ENCODE measurements at regions not wholly inside any gene's neighbourhood (a gene's known extent, or its start where the extent isn't known, plus 50 kb on each side); places are given as distances from the start of the nearest gene placed in this dataset.

- TF ChIP-seq GATA3 (IDR thresholded peaks at IDR 0.05; ENCODE audit: low read depth, low read length) (no peak), GATA2 (IDR thresholded peaks at IDR 0.05; ENCODE audit: low read depth, low read length) (no peak)
Observed at GRCh38 chr3:109995377-109995776, 658.0 kb upstream of the DPPA4 start.

GRCh38 chr3:110006913-110007312 is 669.6 kb upstream of the DPPA4 start:
- TF ChIP-seq GATA2 (IDR thresholded peaks at IDR 0.05; ENCODE audit: low read depth, low read length) = no peak
- no peak for TF ChIP-seq GATA3 (IDR thresholded peaks at IDR 0.05; ENCODE audit: low read depth, low read length)

- TF ChIP-seq GATA2 (IDR thresholded peaks at IDR 0.05; ENCODE audit: low read depth, low read length) (no peak), GATA3 (IDR thresholded peaks at IDR 0.05; ENCODE audit: low read depth, low read length) (no peak)
Observed at GRCh38 chr3:110015231-110015963, 678.1 kb upstream of the DPPA4 start.

- TF ChIP-seq GATA2 (IDR thresholded peaks at IDR 0.05; ENCODE audit: low read depth, low read length) (no peak), GATA3 (IDR thresholded peaks at IDR 0.05; ENCODE audit: low read depth, low read length) (no peak)
Observed at GRCh38 chr3:110016235-110016815, 679.0 kb upstream of the DPPA4 start.

GRCh38 chr3:110017304-110017703 is 680.0 kb upstream of the DPPA4 start:
- TF ChIP-seq GATA2 (IDR thresholded peaks at IDR 0.05; ENCODE audit: low read depth, low read length) = no peak
- TF ChIP-seq GATA3 (IDR thresholded peaks at IDR 0.05; ENCODE audit: low read depth, low read length) = no peak

- no peak for TF ChIP-seq GATA2 (IDR thresholded peaks at IDR 0.05; ENCODE audit: low read depth, low read length)
- no peak for TF ChIP-seq GATA3 (IDR thresholded peaks at IDR 0.05; ENCODE audit: low read depth, low read length)
Observed at GRCh38 chr3:110021659-110022058, 684.3 kb upstream of the DPPA4 start.

GRCh38 chr3:110026421-110026820 is 689.1 kb upstream of the DPPA4 start:
- TF ChIP-seq GATA3 (IDR thresholded peaks at IDR 0.05; ENCODE audit: low read depth, low read length) (no peak), GATA2 (IDR thresholded peaks at IDR 0.05; ENCODE audit: low read depth, low read length) (no peak)

- TF ChIP-seq GATA2 (IDR thresholded peaks at IDR 0.05; ENCODE audit: low read depth, low read length) (no peak), GATA3 (IDR thresholded peaks at IDR 0.05; ENCODE audit: low read depth, low read length) (no peak)
Observed at GRCh38 chr3:110027446-110028080, 690.2 kb upstream of the DPPA4 start.

GRCh38 chr3:110031975-110032374 is 694.6 kb upstream of the DPPA4 start:
- TF ChIP-seq GATA3 (IDR thresholded peaks at IDR 0.05; ENCODE audit: low read depth, low read length) = no peak
- no peak for TF ChIP-seq GATA2 (IDR thresholded peaks at IDR 0.05; ENCODE audit: low read depth, low read length)

- TF ChIP-seq GATA2 (IDR thresholded peaks at IDR 0.05; ENCODE audit: low read depth, low read length) = no peak
- TF ChIP-seq GATA3 (IDR thresholded peaks at IDR 0.05; ENCODE audit: low read depth, low read length) = no peak
Observed at GRCh38 chr3:110059431-110059830, 722.1 kb upstream of the DPPA4 start.

GRCh38 chr3:110062716-110063115 is 725.4 kb upstream of the DPPA4 start:
- no peak for TF ChIP-seq GATA2 (IDR thresholded peaks at IDR 0.05; ENCODE audit: low read depth, low read length)
- TF ChIP-seq GATA3 (IDR thresholded peaks at IDR 0.05; ENCODE audit: low read depth, low read length) = no peak

- no peak for TF ChIP-seq GATA2 (IDR thresholded peaks at IDR 0.05; ENCODE audit: low read depth, low read length)
- TF ChIP-seq GATA3 (IDR thresholded peaks at IDR 0.05; ENCODE audit: low read depth, low read length) = no peak
Observed at GRCh38 chr3:110063178-110063577, 725.8 kb upstream of the DPPA4 start.

- TF ChIP-seq GATA2 (IDR thresholded peaks at IDR 0.05; ENCODE audit: low read depth, low read length) (no peak), GATA3 (IDR thresholded peaks at IDR 0.05; ENCODE audit: low read depth, low read length) (no peak)
Observed at GRCh38 chr3:110066206-110066605, 728.9 kb upstream of the DPPA4 start.

- TF ChIP-seq GATA2 (IDR thresholded peaks at IDR 0.05; ENCODE audit: low read depth, low read length) (no peak), GATA3 (IDR thresholded peaks at IDR 0.05; ENCODE audit: low read depth, low read length) (no peak)
Observed at GRCh38 chr3:110067527-110067926, 730.2 kb upstream of the DPPA4 start.

GRCh38 chr3:110069761-110070160 is 732.4 kb upstream of the DPPA4 start:
- TF ChIP-seq GATA2 (IDR thresholded peaks at IDR 0.05; ENCODE audit: low read depth, low read length) = no peak
- no peak for TF ChIP-seq GATA3 (IDR thresholded peaks at IDR 0.05; ENCODE audit: low read depth, low read length)

Data from SH-SY5Y (cell line).